HG02885 (cell line): ENCODE measurements at regions not wholly inside any gene's neighbourhood (a gene's known extent, or its start where the extent isn't known, plus 50 kb on each side); places are given as distances from the start of the nearest gene placed in this dataset.

ENCODE experiments used
- ATAC-seq: cut with Tn5 transposase; IDR thresholded peaks from one replicate; pipeline ENCODE4 v1.9.1; 2021; ENCODE audit warnings: mild to moderate bottlenecking; ENCODE audit not compliant: unreplicated experiment, poor library complexity

DNA sequence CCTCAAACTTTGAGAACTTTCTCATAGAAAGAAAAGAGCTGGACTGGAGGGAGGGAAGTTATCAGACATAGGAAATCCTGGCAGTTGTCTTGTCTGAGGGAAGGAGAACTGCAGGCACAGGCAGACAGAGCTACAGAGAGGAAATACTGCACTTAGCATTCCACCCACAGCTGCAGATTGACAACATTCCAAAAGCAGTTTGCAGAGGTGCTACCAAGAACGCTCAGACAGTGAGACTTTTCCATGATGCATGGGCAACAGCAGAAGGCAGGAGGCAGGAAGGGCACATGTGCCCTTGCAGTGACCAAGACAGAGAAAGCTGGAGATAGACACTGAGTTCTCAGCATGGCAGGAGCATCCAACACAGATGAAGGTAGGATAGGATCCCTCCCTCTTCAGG is 327.5 kb upstream of the ZNF462 start:
- ATAC-seq: no peak

DNA sequence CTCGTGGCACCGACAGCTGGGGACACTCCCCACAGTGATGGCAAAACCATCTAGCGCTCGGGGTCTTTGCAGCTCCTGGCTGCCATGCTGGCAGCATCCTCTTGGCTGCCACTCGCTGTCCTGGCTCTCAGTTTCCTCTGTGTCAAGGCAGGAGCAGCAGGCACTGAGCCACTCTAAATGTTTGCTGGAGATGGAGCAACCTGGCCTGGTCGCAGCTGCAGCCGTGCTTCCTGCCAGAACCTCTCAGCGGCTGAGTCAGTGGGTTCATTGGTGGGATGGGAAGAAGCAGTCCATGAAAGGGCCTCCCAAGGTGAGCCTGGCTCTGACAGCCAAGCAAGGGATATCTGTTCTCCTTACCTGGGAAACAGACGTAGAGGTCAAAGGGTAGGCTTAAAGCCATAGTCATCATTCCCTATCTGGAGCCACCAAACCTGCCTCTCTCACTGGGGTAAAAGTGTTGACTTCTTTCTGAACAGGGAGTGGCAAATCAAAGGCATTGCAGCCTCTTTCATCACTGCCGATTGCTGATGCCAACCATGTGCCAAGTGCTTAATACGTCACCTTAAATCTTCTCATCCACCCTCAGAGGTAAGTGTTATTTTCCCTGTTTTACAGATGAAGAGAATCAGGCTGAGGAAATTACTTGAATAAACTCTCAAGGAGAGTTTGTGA is 304.8 kb upstream of the ZNF462 start:
- ATAC-seq: no peak

DNA sequence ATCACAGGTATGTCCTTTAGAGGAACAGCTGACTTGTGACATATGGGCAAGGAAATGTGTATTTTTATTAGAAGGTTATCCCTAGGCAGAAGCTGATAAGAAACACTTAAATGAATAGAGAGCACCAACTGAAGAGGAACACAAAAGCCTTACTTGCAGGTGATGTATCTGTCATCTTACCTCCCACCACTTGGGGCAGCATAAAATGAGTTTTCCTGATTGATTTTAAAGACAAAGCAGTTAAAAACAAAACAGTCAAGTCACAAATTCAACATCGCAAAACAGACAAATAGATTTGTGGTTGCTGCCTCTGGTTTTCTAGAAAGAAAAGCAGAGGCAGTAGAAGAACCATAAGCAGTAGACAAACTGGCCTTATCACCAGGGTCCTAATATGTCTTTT is 302.4 kb upstream of the ZNF462 start:
- ATAC-seq: no peak

DNA sequence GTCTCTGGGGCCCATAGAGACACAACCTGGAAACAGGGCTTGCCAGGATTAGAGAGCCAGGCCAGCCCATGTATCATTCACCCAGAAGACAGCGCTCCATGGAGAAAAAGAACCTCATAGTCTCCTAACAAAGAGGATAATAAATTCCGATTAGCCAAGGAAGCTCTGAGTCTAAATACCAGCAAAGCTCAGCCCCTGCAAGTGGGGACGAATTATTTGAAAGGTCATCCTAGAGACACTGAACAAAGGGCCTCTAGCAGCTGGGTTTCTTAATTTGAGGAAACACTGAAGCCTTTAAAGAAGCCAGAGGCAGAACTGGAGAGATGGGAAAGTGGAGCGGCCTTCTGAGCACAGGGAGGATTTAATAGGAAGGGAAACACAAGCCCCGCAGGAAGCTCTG is 287.1 kb upstream of the ZNF462 start:
- ATAC-seq: no peak

DNA sequence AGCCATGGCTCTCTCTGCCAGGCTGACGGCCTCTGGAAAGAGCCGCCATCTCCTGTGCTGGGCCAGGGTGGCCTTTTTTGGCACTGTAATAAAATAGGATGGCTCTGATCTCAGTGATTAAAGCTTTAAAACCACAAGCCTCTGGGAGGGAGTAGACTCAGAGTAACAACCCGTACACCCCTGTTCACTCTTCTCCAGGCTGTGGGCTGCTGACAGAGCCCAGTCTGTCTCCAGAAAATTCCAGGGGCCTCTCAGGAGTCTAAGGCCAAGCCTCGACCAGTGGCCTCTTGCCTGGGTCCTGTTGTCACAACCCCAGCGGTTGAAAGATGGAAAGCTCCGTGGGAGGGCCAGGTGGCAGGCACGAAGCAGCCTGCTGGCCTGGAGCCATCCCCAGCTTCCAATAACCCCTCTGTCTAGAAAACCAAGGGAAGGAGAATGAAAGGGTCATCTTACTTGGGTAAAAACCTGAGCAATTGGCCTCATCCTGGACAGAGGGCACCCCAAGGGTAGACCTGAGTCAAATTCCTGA is 286.7 kb upstream of the ZNF462 start:
- no peak for ATAC-seq

DNA sequence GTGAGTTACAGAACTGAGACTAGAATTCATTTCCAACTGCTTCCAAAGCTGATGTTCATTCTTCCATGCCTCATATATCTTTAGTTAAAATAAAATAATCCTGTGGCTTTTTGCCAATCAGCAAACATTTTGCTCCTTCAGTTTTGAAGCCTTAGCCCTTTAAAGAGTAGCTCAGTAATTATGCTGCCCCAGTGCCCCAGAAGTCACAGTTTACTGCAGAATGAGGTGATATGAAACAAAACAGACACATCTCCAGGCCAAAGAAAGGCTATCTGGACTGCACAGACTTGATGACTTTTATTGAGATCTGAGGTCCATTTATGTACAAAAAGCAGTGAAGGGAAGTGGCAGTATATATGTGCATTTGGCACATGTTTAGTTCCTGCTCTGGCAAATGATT is 285.8 kb upstream of the ZNF462 start:
- ATAC-seq: no peak

DNA sequence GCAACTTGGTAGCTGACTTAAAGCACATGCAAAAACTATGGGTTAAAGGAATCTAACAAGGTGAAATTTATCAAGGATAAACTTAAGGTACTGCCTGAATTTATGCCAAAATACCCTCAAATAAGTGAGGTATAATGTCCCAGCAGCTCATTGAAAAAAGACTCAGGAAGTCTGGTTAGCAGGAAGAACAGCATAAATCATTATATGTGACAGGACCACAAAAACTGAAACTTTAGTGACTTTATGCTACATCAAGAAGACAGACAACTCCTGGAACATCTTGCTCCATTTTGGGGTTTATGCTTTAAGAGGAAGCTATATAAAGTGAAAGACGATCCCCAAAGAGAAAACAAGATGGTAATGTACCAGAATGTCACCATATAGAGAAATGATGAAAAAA is 282.4 kb upstream of the ZNF462 start:
- ATAC-seq: no peak

DNA sequence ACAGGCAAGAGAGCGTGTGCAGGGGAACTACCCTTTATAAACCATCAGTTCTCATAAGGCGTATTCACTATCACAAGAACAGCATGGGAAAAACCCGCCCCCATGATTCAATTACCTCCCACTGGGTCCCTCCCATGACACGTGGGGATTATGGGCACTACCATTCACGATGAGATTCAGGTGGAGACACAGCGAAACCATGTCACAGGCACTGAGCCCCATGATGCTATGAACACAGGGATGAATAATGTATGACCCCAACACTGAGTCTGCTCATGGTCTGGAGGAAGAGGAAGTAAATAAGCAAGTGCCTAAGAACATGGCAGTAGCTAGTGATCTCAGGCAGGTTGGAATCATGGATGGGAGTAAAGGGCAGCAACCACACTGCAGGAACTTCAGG is 281.0 kb upstream of the ZNF462 start:
- no peak for ATAC-seq

DNA sequence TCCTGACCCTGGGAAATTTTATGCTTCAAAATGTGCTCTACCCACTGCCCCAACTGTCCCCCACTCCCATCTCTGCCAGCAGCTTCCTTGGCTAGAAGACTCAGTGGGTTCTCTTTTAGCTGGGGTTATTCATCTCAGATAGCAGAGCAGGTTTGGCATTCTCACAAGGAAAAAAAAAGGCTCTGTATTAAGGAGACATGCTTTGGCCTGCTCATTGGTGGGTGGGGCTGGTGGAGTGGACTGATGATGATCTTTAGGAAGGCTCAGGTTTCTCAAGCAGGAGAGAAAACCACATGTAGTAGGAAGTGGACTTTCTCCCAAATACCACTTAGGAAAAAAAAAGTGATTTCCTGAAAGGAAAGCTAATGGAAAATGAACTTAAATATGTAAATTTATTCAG is 279.2 kb upstream of the ZNF462 start:
- ATAC-seq: no peak

DNA sequence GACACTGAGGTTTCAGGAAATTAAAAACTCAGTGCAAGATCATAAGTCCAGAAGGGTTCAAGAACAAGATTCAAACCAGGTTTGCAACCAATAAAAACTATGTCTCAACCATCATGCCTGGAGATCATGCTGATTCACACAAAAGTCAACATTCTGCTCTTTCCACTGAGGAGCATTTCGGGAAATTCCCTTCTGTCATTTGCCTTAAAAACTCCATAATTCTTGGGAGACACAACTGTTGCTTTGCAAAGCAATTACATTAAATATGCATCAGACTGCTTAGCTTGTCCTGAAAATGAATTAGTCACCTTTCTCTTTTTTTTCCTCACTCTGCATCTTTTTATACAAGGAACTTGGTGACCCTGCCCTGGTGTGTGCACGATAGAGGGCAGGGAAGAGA is 275.9 kb upstream of the ZNF462 start:
- ATAC-seq: no peak

DNA sequence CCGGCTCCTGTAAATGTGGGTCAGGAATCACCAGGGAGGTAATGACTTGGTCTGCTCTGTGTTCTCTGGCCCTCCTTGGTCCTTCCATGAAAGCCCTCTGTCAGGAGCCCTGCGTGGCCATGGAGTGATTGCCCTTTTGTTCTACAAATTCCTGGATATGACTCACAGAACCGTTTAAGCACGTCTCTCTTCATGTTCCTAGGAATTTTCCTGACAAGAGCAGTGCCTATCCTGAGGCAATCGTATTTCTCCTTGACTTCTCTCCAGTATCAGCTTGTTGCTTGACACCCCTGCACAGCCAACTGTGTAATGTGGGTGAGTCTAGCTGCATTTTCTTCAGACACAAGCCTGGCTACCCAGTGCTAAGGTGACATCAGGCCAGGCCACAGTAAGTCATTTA is 274.3 kb upstream of the ZNF462 start:
- ATAC-seq: no peak

DNA sequence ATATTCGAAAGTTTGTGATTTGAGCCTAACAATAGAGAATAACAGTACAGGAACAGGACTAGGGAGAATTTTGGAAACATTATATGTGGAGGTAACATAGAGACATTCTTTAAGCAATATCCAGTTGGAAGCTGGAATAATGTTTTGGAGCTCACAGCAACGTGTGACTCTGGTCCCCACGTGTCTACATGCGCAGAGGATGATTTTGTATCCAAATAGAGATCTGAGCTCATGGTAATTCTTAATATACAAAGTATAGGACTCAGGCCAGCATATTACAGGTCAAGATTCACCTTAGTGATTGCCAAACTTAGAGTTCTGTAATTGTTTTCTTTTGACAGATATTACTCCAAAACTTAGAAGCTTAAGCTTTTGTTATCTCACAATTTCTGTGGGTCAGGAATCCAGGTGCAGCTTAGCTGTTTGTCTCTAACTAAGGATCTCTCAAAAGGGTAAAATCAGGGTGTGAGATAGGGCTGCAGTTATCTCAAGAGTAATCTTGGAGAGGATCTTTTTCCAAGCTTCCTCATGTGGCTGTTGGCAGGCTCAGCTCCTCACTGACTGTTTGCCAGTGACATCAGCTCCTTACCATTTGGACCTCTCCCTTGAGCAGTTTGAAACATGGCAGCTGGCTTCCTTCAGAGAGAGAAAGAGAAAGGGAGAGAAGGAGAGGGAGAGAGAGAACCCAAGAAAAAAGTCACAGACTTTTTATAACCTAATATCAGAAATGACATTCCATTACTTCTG is 272.0 kb upstream of the ZNF462 start:
- no peak for ATAC-seq

DNA sequence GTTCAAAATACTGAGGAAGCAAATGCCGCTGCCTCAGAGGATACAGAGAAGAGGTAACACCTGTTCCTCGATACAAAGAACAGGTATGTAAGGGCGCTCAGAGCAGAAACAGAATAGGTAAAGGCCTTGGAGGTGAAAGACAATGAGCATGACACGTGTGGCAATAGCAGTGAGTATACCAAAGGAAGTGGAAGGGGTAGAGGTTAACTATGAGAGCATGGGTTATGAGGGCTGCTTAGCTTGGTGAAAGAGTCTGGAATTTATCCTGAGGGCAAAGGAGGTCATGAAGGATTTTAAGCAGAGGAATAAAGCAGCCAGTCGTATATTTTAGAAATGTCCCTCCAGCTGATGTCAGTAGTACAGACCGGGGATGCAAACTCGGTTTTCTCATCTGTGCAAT is 269.8 kb upstream of the ZNF462 start:
- no peak for ATAC-seq

DNA sequence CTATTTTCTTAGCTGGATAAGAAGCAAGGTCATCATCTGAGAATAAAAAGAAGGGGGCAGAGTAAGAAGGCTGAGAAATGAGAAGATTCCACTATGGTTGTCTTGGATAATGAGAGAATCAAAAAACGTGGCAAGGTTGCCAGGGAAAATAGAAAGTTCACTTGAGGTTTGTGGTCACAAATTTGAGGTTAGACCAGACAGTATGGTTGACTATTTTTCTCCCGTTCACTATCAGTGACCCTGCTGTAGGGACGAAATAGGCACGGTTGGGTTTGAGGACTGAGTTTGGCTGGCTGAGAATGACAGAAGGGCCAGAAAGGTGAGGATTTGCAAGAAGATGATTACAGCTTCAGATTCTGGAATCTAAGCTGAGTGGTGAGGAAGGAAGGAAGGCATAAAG is 266.0 kb upstream of the ZNF462 start:
- no peak for ATAC-seq

DNA sequence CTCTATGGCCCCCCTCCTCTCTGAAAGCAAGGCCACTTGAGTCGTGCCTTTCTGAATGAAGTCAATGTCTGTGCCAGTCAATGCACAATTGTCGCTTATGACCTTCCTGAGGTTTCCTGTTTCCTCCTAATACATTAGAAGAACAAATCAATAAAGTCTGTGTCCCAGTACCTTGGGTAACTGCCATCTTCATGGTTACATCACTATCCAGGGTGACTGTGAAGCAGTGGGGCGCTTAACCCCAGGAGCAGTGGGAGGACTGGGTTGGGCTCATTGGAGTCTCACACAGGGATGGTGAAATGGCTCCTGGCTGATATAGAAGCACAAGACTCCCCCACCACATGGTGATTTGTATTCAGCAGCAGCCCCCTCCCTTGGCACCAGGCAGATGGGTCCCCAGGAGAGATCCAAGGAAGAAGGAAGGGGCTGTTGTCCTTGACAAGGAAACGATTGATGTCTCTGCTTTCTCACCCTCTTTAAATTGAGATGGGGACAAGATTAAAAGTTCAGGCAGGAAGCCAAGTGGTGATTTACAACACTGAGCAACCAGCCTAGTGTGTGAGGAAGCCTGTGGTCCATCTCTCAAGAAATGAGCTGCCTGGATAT is 261.9 kb upstream of the ZNF462 start:
- ATAC-seq: no peak

DNA sequence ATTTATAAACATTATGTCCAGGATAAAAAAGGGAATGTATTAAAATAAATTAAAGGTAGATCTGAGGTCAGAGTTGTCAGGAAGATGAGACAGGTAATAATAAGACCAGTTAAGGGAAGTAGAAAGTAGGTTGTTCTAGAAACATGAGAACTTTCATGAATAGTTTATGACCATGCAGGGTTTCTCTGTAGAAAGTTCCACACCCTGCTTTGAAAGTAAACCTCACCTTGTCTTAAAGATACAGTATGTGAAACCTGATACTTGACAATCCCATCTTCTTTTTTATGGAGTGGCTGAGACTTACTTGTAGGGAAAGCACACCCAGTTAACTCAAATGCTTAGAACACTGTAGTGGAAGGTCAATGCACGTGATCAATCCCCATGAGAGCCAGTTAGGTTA is 260.6 kb upstream of the ZNF462 start:
- ATAC-seq: no peak

DNA sequence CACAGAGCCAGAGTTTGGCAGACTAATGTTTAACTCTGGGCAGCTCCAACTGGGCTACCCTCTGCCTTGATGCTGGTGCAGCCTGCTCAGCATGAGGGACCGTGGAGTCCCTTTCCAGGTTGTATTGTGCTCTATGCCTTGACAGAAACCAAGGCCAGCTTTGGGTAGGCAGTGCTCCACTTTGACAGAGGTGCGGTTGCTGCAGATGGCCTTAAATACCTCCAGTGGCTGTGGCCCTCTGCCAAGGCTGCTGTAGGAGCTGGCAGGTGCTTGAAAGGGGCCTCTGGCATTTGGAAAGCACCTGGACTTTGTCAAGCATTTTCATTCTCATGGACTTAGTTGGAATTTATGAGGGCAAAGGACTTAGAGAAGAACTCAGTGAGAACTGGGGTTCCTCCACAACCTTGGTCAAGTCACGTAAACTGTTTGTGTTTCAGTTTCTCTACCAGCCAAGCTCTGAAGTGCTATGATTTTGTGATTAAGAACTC is 249.7 kb upstream of the ZNF462 start:
- ATAC-seq: no peak

DNA sequence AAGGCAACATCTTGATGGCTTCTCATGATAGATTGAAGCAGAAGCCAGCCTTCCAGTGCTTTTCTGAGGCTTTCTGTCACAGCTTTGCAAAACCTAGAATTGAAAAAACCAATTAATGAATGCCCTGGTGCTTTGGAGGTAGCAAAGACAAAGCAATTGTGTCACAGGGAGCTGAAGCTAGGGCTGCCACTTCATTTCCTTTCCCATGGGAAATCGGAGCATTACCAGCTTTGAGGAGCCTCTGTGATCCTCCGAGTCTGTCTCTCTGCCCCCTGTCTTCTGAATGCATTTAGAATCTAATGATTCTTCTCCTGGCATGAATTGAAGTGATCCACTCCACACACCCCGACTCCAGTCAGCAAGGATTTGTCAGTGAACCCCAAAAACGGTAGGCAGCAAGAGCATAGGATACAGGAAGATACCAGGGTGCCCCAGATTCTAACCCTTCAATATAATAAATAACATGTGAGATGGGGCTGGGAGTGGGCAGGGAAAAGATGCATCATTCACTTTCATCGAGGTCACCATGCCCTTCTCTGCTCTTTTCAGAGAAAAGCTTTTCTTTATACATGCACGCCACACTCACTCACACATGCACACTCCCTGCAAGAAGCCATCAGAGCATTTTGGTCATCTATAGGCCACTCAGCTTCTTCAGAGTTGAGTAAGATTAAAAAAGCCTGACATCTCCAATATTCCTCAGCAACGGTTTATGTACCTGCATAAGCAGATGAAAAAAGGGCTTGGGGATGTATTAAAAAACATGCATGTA is 247.7 kb upstream of the ZNF462 start:
- no peak for ATAC-seq

DNA sequence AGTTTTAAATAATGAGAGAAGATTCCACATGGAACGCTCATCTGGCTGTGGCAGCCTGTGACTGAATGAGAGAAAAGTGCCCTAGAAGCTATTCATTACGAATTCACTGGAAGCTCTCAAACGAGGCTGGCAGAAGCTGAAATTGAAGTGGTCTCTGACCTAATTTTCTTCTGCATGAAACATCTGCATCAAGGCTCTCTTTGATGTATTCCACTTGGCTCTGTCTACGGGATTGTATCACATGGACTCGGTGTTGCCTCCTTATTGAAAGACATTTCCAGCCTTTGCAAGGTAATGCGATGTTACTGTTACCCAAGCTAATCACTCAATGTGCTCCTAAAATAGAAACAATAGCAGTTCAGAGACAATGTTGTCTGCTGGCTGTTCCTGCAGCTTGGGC is 246.9 kb upstream of the ZNF462 start:
- ATAC-seq: no peak

DNA sequence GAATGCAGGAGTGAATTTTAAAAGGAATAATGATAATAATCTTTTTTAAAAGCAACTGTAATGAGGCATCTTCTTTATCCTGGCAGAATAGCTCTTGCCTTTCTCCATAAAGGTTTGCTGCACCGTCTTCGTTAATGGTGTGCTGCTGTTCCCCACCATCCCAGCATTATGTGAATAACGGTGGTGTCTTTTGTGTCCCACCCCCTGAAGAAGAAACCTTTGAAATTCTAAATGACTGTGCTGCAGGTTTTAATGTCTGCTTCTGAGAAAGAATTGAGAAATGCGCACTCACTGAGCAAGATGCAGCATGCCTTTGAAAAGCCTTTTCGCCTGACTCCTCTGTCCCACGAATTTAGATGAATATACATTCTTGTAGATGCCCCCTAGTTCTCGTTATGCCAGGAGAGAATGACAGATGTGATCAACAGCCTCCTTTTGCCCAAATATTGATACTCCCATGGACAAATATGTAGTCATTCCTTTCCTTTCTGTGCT is 246.1 kb upstream of the ZNF462 start:
- no peak for ATAC-seq

DNA sequence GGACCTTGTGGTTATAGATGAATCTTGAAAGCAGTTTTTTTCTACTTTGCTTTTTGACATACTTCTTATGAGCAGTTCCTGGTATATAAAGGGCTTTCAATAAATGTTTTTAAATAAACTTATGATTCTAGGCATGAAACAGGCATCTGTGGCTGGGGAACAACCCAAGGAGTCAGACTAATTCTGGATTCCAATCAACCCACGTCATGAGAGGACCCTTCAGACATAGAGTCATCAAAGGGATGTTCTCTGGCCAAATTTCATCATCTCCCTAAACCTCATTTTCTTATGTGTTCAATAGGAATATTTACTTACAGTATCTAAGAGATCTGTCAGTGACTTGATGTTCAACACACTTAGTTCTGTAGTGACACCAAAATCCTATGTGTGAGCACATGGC is 243.8 kb upstream of the ZNF462 start:
- no peak for ATAC-seq
